ENCODE measurements at regions not wholly inside any gene's neighbourhood (a gene's known extent, or its start where the extent isn't known, plus 50 kb on each side); places are given as distances from the start of the nearest gene placed in this dataset.

GRCh38 chr11:129292092-129292491, 83.6 kb upstream of the BARX2 start:
- no peak for DNase-seq (ENCODE audit: low read depth in 2 of 3, low spot score in 1 of 3)

GRCh38 chr11:129291546-129291945, 84.1 kb upstream of the BARX2 start:
- DNase-seq (ENCODE audit: low read depth in 2 of 3, low spot score in 1 of 3), result no peak

GRCh38 chr11:129290966-129291365, 84.7 kb upstream of the BARX2 start:
- DNase-seq (ENCODE audit: low read depth in 2 of 3, low spot score in 1 of 3), result no peak

GRCh38 chr11:129289350-129290040, 86.2 kb upstream of the BARX2 start:
- DNase-seq (ENCODE audit: low read depth in 2 of 3, low spot score in 1 of 3), result no peak

GRCh38 chr11:129287920-129288319, 87.7 kb upstream of the BARX2 start:
- no peak for DNase-seq (ENCODE audit: low read depth in 2 of 3, low spot score in 1 of 3)

- no peak for DNase-seq (ENCODE audit: low read depth in 2 of 3, low spot score in 1 of 3)
Observed at GRCh38 chr11:129286813-129287212, 88.8 kb upstream of the BARX2 start.

- no peak for DNase-seq (ENCODE audit: low read depth in 2 of 3, low spot score in 1 of 3)
Observed at GRCh38 chr11:129285402-129285786, 90.3 kb upstream of the BARX2 start.

GRCh38 chr11:129283141-129283540, 91.0 kb upstream of the ARHGAP32 start:
- no peak for DNase-seq (ENCODE audit: low read depth in 2 of 3, low spot score in 1 of 3)

- no peak for DNase-seq (ENCODE audit: low read depth in 2 of 3, low spot score in 1 of 3)
Observed at GRCh38 chr11:129282634-129283033, 90.5 kb upstream of the ARHGAP32 start.

- no peak for DNase-seq (ENCODE audit: low read depth in 2 of 3, low spot score in 1 of 3)
Observed at GRCh38 chr11:129281471-129282415, 89.6 kb upstream of the ARHGAP32 start.

GRCh38 chr11:129280027-129280811, 88.1 kb upstream of the ARHGAP32 start:
- DNase-seq (ENCODE audit: low read depth in 2 of 3, low spot score in 1 of 3), result peak in 1 of 3 donors; percentile 17

GRCh38 chr11:129279326-129280026, 87.4 kb upstream of the ARHGAP32 start:
- peak in 2 of 3 donors; percentile 15 to 47 for DNase-seq (ENCODE audit: low read depth in 2 of 3, low spot score in 1 of 3)

- DNase-seq (ENCODE audit: low read depth in 2 of 3, low spot score in 1 of 3), result no peak
Observed at GRCh38 chr11:129278586-129279319, 86.6 kb upstream of the ARHGAP32 start.

- no peak for DNase-seq (ENCODE audit: low read depth in 2 of 3, low spot score in 1 of 3)
Observed at GRCh38 chr11:129277198-129277843, 85.2 kb upstream of the ARHGAP32 start.

- no peak for DNase-seq (ENCODE audit: low read depth in 2 of 3, low spot score in 1 of 3)
Observed at GRCh38 chr11:129275828-129276227, 83.7 kb upstream of the ARHGAP32 start.

- no peak for DNase-seq (ENCODE audit: low read depth in 2 of 3, low spot score in 1 of 3)
Observed at GRCh38 chr11:129273944-129274711, 82.0 kb upstream of the ARHGAP32 start.

- no peak for DNase-seq (ENCODE audit: low read depth in 2 of 3, low spot score in 1 of 3)
Observed at GRCh38 chr11:129273322-129273721, 81.2 kb upstream of the ARHGAP32 start.

- DNase-seq (ENCODE audit: low read depth in 2 of 3, low spot score in 1 of 3), result no peak
Observed at GRCh38 chr11:129271030-129271429, 78.9 kb upstream of the ARHGAP32 start.

GRCh38 chr11:129270446-129270845, 78.3 kb upstream of the ARHGAP32 start:
- DNase-seq (ENCODE audit: low read depth in 2 of 3, low spot score in 1 of 3), result no peak
